ENCODE measurements at regions not wholly inside any gene's neighbourhood (a gene's known extent, or its start where the extent isn't known, plus 50 kb on each side); places are given as distances from the start of the nearest gene placed in this dataset.

- no peak for DNase-seq (ENCODE audit: low read depth)
- no peak overlapping the region for H3K4me3 ChIP-seq (ENCODE audit: low read depth, low read length)
- TF ChIP-seq, protein P1, sequence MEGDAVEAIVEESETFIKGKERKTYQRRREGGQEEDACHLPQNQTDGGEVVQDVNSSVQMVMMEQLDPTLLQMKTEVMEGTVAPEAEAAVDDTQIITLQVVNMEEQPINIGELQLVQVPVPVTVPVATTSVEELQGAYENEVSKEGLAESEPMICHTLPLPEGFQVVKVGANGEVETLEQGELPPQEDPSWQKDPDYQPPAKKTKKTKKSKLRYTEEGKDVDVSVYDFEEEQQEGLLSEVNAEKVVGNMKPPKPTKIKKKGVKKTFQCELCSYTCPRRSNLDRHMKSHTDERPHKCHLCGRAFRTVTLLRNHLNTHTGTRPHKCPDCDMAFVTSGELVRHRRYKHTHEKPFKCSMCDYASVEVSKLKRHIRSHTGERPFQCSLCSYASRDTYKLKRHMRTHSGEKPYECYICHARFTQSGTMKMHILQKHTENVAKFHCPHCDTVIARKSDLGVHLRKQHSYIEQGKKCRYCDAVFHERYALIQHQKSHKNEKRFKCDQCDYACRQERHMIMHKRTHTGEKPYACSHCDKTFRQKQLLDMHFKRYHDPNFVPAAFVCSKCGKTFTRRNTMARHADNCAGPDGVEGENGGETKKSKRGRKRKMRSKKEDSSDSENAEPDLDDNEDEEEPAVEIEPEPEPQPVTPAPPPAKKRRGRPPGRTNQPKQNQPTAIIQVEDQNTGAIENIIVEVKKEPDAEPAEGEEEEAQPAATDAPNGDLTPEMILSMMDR (IDR thresholded peaks at IDR 0.05; ENCODE audit: insufficient read depth, low read depth, low read length, missing control alignments) = no peak
Measured at GRCh38 chr18:79628416-79629248, 51.0 kb upstream of the CTDP1 start.

DNA sequence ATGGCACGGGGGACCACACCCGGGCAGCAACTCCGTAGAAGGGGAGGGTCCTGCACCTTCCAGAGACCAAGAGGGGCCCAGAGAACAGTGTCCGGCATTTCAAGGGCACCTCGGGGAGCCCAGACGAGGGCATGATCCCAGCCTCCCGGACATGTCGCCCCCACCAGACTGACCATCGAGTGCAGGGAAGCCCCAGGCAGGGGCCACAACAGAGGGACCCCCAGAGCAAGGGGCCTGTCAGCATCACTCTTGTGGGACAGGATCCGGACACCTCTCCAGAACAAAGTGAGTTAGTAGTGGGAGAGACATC is 50.4 kb upstream of the CTDP1 start:
- H3K4me3 ChIP-seq (ENCODE audit: low read depth, low read length) = no peak overlapping the region
- TF ChIP-seq, protein P1 (IDR thresholded peaks at IDR 0.05; ENCODE audit: insufficient read depth, low read depth, low read length, missing control alignments) = no peak
- no peak for DNase-seq (ENCODE audit: low read depth)

GRCh38 chr18:79629606-79630005 is 50.0 kb upstream of the CTDP1 start:
- TF ChIP-seq, protein P1 (IDR thresholded peaks at IDR 0.05; ENCODE audit: insufficient read depth, low read depth, low read length, missing control alignments) = no peak
- DNase-seq (ENCODE audit: low read depth) = no peak
- H3K4me3 ChIP-seq (ENCODE audit: low read depth, low read length) = no peak overlapping the region
